Neural cell (in vitro differentiated cells): ENCODE measurements at regions not wholly inside any gene's neighbourhood (a gene's known extent, or its start where the extent isn't known, plus 50 kb on each side); places are given as distances from the start of the nearest gene placed in this dataset.

Experiments
- H2AFZ ChIP-seq: fragments of 200-600, 300-800 bp; sonication (generic), shearing (Covaris generic); 2 replicates; pipeline ENCODE4 v1.6.0; 2014; ENCODE audit warnings: low read depth, mild to moderate bottlenecking, antibody characterized with exemption, low read length, moderate library complexity
- H3F3A ChIP-seq: fragments of 200-600 bp; shearing (Covaris generic); 2 replicates; pipeline ENCODE4 v1.6.1; 2016; ENCODE audit warnings: mild to moderate bottlenecking, moderate library complexity, mixed read lengths, antibody characterized with exemption, low read length; ENCODE audit not compliant: insufficient read depth, poor library complexity, severe bottlenecking
- H3K27ac ChIP-seq: fragments of 200-600, 300-800 bp; sonication (generic), shearing (Covaris generic); 2 replicates; pipeline ENCODE4 v1.5.1; 2014; ENCODE audit warnings: mild to moderate bottlenecking, low read length, moderate library complexity
- H3K27me3 ChIP-seq: fragments of 300-800, 200-600 bp; sonication (generic), shearing (Covaris generic); 2 replicates; pipeline ENCODE4 v1.6.0; 2014; ENCODE audit warnings: mild to moderate bottlenecking, low read depth, low read length, moderate library complexity; ENCODE audit not compliant: insufficient read depth
- H3K36me3 ChIP-seq: fragments of 300-800, 200-600 bp; sonication (generic), shearing (Covaris generic); 2 replicates; pipeline ENCODE4 v1.5.1; 2014; ENCODE audit warnings: mild to moderate bottlenecking, antibody characterized with exemption, low read length, moderate library complexity; ENCODE audit not compliant: insufficient read depth
- H3K4me2 ChIP-seq: fragments of 300-800, 200-600 bp; sonication (generic), shearing (Covaris generic); 2 replicates; pipeline ENCODE4 v1.6.0; 2014; ENCODE audit warnings: mild to moderate bottlenecking, low read length
- H3K4me3 ChIP-seq: fragments of 300-800, 200-600 bp; sonication (generic), shearing (Covaris generic); 2 replicates; pipeline ENCODE4 v1.5.1; 2014; ENCODE audit warnings: mild to moderate bottlenecking, low read length, moderate library complexity
- H3K79me2 ChIP-seq: fragments of 200-600 bp; shearing (Covaris generic); replicated peaks from 2 replicates; pipeline ENCODE4 v1.6.0; 2014; ENCODE audit warnings: mild to moderate bottlenecking, low read length, moderate library complexity; ENCODE audit not compliant: insufficient read depth
- H3K9ac ChIP-seq: fragments of 300-800, 200-600 bp; sonication (generic), shearing (Covaris generic); 2 replicates; pipeline ENCODE4 v1.6.1; 2016; ENCODE audit warnings: mild to moderate bottlenecking, low read length, mixed read lengths
- H3K9me2 ChIP-seq: fragments of 200-600 bp; shearing (Covaris generic); 2 replicates; pipeline ENCODE4 v1.6.1; 2016; ENCODE audit warnings: mild to moderate bottlenecking, low read length, mixed read lengths; ENCODE audit not compliant: insufficient read depth
- H3K9me3 ChIP-seq: fragments of 200-600, 300-800 bp; sonication (generic), shearing (Covaris generic); 2 replicates; pipeline ENCODE4 v1.6.1; 2016; ENCODE audit warnings: mild to moderate bottlenecking, mixed run types, low read length, moderate library complexity, mixed read lengths
- H4K20me1 ChIP-seq: fragments of 200-600 bp; shearing (Covaris generic); 2 replicates; pipeline ENCODE4 v1.6.1; 2016; ENCODE audit warnings: mild to moderate bottlenecking, mixed run types; ENCODE audit not compliant: insufficient read depth
- EP300 ChIP-seq: fragments of 450-650 bp; conservative IDR thresholded peaks from 2 replicates; pipeline ENCODE4 v1.6.1; 2014; ENCODE audit warnings: antibody characterized with exemption, mild to moderate bottlenecking, moderate library complexity; ENCODE audit not compliant: poor library complexity, severe bottlenecking
- EZH2 ChIP-seq: fragments of 200-600, 300-800 bp; shearing (Covaris generic), sonication (generic); IDR thresholded peaks from 2 replicates; pipeline ENCODE4 v1.6.1; 2014; ENCODE audit warnings: antibody characterized with exemption, low read length, borderline replicate concordance, mild to moderate bottlenecking; ENCODE audit not compliant: insufficient read depth, poor library complexity, severe bottlenecking
- MXI1 ChIP-seq: fragments of 450-650 bp; conservative IDR thresholded peaks from 2 replicates; pipeline ENCODE4 v1.6.1; 2014; ENCODE audit warnings: antibody characterized with exemption, mild to moderate bottlenecking; ENCODE audit not compliant: poor library complexity, severe bottlenecking
- POLR2AphosphoS5 ChIP-seq: IDR thresholded peaks from 2 replicates; pipeline ENCODE4 v1.6.1; 2012
- RAD21 ChIP-seq: fragments of 450-650 bp; conservative IDR thresholded peaks from 2 replicates; pipeline ENCODE4 v1.6.1; 2014; ENCODE audit warnings: antibody characterized with exemption, mild to moderate bottlenecking, moderate library complexity
- SMC3 ChIP-seq: fragments of 450-650 bp; conservative IDR thresholded peaks from 2 replicates; pipeline ENCODE4 v1.6.1; 2014; ENCODE audit warnings: antibody characterized with exemption, mild to moderate bottlenecking, moderate library complexity; ENCODE audit not compliant: poor library complexity
- TAF1 ChIP-seq: IDR thresholded peaks from 2 replicates; pipeline ENCODE4 v1.6.1; 2012; ENCODE audit warnings: low read depth
- TF ChIP-seq, protein P1 (sequence below): IDR thresholded peaks from 2 replicates; pipeline ENCODE4 v1.6.1; 2012; ENCODE audit warnings: borderline replicate concordance
- TF ChIP-seq, protein P2 (sequence below): fragments of 450-650 bp; IDR thresholded peaks from 2 replicates; pipeline ENCODE4 v1.5.1; 2014; ENCODE audit warnings: antibody characterized with exemption, mild to moderate bottlenecking, moderate library complexity; ENCODE audit not compliant: poor library complexity, severe bottlenecking

DNA sequence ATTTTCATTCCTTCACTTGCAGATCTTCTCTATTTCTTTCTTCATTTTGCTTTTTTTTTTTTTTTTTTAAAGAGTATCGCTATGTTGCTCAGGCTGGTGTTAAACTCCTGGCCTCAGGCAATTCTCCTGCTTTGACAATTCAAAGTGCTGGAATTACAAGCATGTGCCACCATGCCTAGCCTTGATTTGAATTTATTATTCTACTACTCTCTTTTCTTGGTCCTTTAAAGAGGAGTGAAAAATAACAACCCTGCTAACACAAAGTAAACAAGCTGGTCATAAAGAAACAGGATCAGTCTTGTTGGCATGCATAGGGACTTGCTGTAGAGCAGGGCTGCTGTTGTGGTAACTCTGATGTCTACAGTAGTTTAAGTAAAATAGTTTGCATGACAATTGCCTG, 1615.3 kb upstream of the ZEB2 start:
- Histone ChIP-seq H2AFZ (no peak overlapping the region), H3K79me2 (no peaks in the 10 kb centered on the region), H3K36me3 (no peaks in the 10 kb centered on the region), H3F3A (no peaks in the 10 kb centered on the region), H3K4me2 (no peak overlapping the region), H3K9me2 (no peaks in the 10 kb centered on the region), H4K20me1 (no peaks in the 10 kb centered on the region), H3K27ac (no peak overlapping the region), H3K9me3 (no peaks in the 10 kb centered on the region), H3K4me3 (no peak overlapping the region), H3K9ac (no peak overlapping the region), H3K27me3 (no peaks in the 10 kb centered on the region)
- TF ChIP-seq SMC3 (no peak), POLR2AphosphoS5 (no peak), EZH2 (no peak), EP300 (no peak), TAF1 (no peak), RAD21 (no peak), MXI1 (no peak)
- TF ChIP-seq, protein P1, sequence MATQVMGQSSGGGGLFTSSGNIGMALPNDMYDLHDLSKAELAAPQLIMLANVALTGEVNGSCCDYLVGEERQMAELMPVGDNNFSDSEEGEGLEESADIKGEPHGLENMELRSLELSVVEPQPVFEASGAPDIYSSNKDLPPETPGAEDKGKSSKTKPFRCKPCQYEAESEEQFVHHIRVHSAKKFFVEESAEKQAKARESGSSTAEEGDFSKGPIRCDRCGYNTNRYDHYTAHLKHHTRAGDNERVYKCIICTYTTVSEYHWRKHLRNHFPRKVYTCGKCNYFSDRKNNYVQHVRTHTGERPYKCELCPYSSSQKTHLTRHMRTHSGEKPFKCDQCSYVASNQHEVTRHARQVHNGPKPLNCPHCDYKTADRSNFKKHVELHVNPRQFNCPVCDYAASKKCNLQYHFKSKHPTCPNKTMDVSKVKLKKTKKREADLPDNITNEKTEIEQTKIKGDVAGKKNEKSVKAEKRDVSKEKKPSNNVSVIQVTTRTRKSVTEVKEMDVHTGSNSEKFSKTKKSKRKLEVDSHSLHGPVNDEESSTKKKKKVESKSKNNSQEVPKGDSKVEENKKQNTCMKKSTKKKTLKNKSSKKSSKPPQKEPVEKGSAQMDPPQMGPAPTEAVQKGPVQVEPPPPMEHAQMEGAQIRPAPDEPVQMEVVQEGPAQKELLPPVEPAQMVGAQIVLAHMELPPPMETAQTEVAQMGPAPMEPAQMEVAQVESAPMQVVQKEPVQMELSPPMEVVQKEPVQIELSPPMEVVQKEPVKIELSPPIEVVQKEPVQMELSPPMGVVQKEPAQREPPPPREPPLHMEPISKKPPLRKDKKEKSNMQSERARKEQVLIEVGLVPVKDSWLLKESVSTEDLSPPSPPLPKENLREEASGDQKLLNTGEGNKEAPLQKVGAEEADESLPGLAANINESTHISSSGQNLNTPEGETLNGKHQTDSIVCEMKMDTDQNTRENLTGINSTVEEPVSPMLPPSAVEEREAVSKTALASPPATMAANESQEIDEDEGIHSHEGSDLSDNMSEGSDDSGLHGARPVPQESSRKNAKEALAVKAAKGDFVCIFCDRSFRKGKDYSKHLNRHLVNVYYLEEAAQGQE: no peak
- TF ChIP-seq, protein P2, sequence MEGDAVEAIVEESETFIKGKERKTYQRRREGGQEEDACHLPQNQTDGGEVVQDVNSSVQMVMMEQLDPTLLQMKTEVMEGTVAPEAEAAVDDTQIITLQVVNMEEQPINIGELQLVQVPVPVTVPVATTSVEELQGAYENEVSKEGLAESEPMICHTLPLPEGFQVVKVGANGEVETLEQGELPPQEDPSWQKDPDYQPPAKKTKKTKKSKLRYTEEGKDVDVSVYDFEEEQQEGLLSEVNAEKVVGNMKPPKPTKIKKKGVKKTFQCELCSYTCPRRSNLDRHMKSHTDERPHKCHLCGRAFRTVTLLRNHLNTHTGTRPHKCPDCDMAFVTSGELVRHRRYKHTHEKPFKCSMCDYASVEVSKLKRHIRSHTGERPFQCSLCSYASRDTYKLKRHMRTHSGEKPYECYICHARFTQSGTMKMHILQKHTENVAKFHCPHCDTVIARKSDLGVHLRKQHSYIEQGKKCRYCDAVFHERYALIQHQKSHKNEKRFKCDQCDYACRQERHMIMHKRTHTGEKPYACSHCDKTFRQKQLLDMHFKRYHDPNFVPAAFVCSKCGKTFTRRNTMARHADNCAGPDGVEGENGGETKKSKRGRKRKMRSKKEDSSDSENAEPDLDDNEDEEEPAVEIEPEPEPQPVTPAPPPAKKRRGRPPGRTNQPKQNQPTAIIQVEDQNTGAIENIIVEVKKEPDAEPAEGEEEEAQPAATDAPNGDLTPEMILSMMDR: no peak

DNA sequence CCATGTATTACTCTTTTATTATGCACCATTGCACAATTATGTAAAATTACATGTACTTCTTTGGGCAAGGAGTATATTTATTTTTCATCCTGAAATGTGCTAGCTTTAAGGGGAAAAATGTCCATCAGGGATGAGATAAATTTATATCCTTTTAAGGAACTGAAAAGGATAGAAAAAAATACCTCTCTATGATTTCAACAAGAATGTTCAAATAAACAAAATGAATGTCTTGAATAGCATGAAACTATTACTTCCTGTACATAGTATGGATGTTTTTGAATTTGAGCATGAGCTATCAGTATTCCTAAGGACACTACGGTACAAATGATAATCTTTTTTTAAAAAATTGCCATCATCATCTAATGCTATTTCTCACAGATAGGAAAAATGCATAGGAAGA, 1611.9 kb upstream of the ZEB2 start:
- H3K36me3 ChIP-seq: no peaks in the 10 kb centered on the region
- no peak for TF ChIP-seq SMC3
- TF ChIP-seq, protein P1: no peak
- TF ChIP-seq MXI1: no peak
- no peak for TF ChIP-seq EP300
- no peak for TF ChIP-seq TAF1
- no peak for TF ChIP-seq EZH2
- no peak for TF ChIP-seq POLR2AphosphoS5
- TF ChIP-seq RAD21: no peak
- TF ChIP-seq, protein P2: no peak
- H3K9me2 ChIP-seq: no peaks in the 10 kb centered on the region
- H3K79me2 ChIP-seq: no peaks in the 10 kb centered on the region
- no peaks in the 10 kb centered on the region for H4K20me1 ChIP-seq
- no peak overlapping the region for H2AFZ ChIP-seq
- H3K4me2 ChIP-seq: no peak overlapping the region
- no peaks in the 10 kb centered on the region for H3F3A ChIP-seq
- H3K27ac ChIP-seq: no peak overlapping the region
- H3K9ac ChIP-seq: no peak overlapping the region
- no peaks in the 10 kb centered on the region for H3K27me3 ChIP-seq
- no peaks in the 10 kb centered on the region for H3K9me3 ChIP-seq
- H3K4me3 ChIP-seq: no peak overlapping the region
